Caco-2 (cell line): ENCODE measurements at regions not wholly inside any gene's neighbourhood (a gene's known extent, or its start where the extent isn't known, plus 50 kb on each side); places are given as distances from the start of the nearest gene placed in this dataset.

ENCODE experiments used
- BruUV-seq: library from RNA; stranded (reverse); fragments of 400-500 nt; replicated peaks from 2 replicates; lab custom pipeline; 2021; lab: Mats Ljungman, UMichigan
- CTCF ChIA-PET: fragments of 300-600 bp; sonication (Branson Sonifier 250); formaldehyde crosslinking; loops from one replicate; lab custom pipeline; 2022; ENCODE audit warnings: antibody characterized with exemption; lab: Charles Lee
- POLR2A ChIA-PET: fragments of 300-600 bp; sonication (Branson Sonifier 250); formaldehyde crosslinking; loops from one replicate; lab custom pipeline; 2022; ENCODE audit warnings: antibody characterized with exemption; lab: Charles Lee
- DNase-seq, 2 experiments: peaks; one replicate each; pipeline versions ENCODE4 v3.0.0 to v3.0.0-alpha.2; 2020 to 2022
- H3K27me3 ChIP-seq: replicated peaks from 2 replicates; pipeline ENCODE4 v1.6.0; 2011; ENCODE audit warnings: low read length; ENCODE audit not compliant: control insufficient read depth, insufficient read depth
- H3K36me3 ChIP-seq: 2 replicates; pipeline ENCODE4 v1.5.1; 2011; ENCODE audit warnings: low read length; ENCODE audit not compliant: control insufficient read depth, insufficient read depth
- H3K4me1 ChIP-seq: fragments of 250-450 bp; sonication (Bioruptor Pico); 2 replicates; pipeline ENCODE4 v1.5.1; 2020; ENCODE audit warnings: mild to moderate bottlenecking
- H3K4me3 ChIP-seq: 2 replicates; pipeline ENCODE4 v1.5.1; 2011; ENCODE audit warnings: low read depth, mild to moderate bottlenecking, control low read depth, low read length
- H3K9me3 ChIP-seq: fragments of 250-450 bp; sonication (Bioruptor Pico); 2 replicates; pipeline ENCODE4 v1.5.1; 2020; ENCODE audit warnings: mild to moderate bottlenecking, moderate library complexity
- H3K27ac Mint-ChIP-seq: one replicate; pipeline ENCODE4 v1.8.0; 2022; ENCODE audit warnings: mixed read lengths; ENCODE audit not compliant: unreplicated experiment
- H3K27me3 Mint-ChIP-seq: one replicate; pipeline ENCODE4 v1.8.0; 2022; ENCODE audit warnings: mixed read lengths; ENCODE audit not compliant: insufficient read depth, unreplicated experiment
- H3K36me3 Mint-ChIP-seq: one replicate; pipeline ENCODE4 v1.8.0; 2022; ENCODE audit warnings: mild to moderate bottlenecking, mixed read lengths; ENCODE audit not compliant: insufficient read depth, unreplicated experiment
- H3K4me1 Mint-ChIP-seq: one replicate; pipeline ENCODE4 v1.8.0; 2022; ENCODE audit warnings: low read depth, mixed read lengths; ENCODE audit not compliant: unreplicated experiment
- H3K4me3 Mint-ChIP-seq: one replicate; pipeline ENCODE4 v1.8.0; 2022; ENCODE audit warnings: mild to moderate bottlenecking, moderate library complexity, mixed read lengths; ENCODE audit not compliant: unreplicated experiment
- H3K9me3 Mint-ChIP-seq: one replicate; pipeline ENCODE4 v1.8.0; 2022; ENCODE audit warnings: mixed read lengths; ENCODE audit not compliant: unreplicated experiment
- CTCF ChIP-seq, 2 experiments: fragments of 200-600 bp in 1 of 2; IDR thresholded peaks; 1 replicate in 1 of 2; 2 replicates in 1 of 2; pipeline versions ENCODE4 v1.5.1 to v1.8.0; 2011 to 2022; ENCODE audit warnings: antibody characterized with exemption in 1 of 2, control low read depth in 1 of 2, inconsistent platforms in 1 of 2, low read depth in 1 of 2, low read length in 1 of 2, mild to moderate bottlenecking in 1 of 2, moderate library complexity in 1 of 2; ENCODE audit not compliant: insufficient read depth in 1 of 2, severe bottlenecking in 1 of 2, unreplicated experiment in 1 of 2
- intact Hi-C: fragments of 100-400 bp; cut with micrococcal nuclease; formaldehyde crosslinking; loops from one replicate; pipeline ENCODE4 v1.10.0; 2022; ENCODE audit not compliant: unreplicated experiment

- H3K4me1 ChIP-seq, result no peaks in the 10 kb centered on the region
- H3K36me3 Mint-ChIP-seq, result no peaks in the 10 kb centered on the region
- DNase-seq, result no peak
- no peaks in the 10 kb centered on the region for H3K9me3 Mint-ChIP-seq
- H3K4me3 ChIP-seq, result no peak overlapping the region
- no peak for TF ChIP-seq CTCF (IDR thresholded peaks at IDR 0.05; ENCODE audit: insufficient read depth in 1 of 2, low read depth in 1 of 2, low read length in 1 of 2, severe bottlenecking in 1 of 2, unreplicated experiment in 1 of 2)
- H3K27me3 Mint-ChIP-seq, result peaks cover 21% of the 10 kb centered on the region
- no TSS peak for BruUV-seq
- no peaks in the 10 kb centered on the region for H3K9me3 ChIP-seq
- H3K36me3 ChIP-seq, result no peaks in the 10 kb centered on the region
- no peak overlapping the region for H3K4me3 Mint-ChIP-seq
- ChIA-PET POLR2A (no interaction called here), CTCF (no interaction called here)
- intact Hi-C loops, result no loop called here
- H3K27me3 ChIP-seq, result no peaks in the 10 kb centered on the region
- H3K4me1 Mint-ChIP-seq, result no peaks in the 10 kb centered on the region
- no peak overlapping the region for H3K27ac Mint-ChIP-seq
Observed at GRCh38 chr10:130509881-130510689, 373.9 kb downstream of the GLRX3 start.

- no peak overlapping the region for H3K4me3 ChIP-seq
- H3K27me3 ChIP-seq, result no peaks in the 10 kb centered on the region
- H3K36me3 Mint-ChIP-seq, result no peaks in the 10 kb centered on the region
- DNase-seq, result no peak
- H3K4me1 ChIP-seq, result no peaks in the 10 kb centered on the region
- H3K9me3 ChIP-seq, result no peaks in the 10 kb centered on the region
- BruUV-seq, result no TSS peak
- POLR2A ChIA-PET, result no interaction called here
- no peaks in the 10 kb centered on the region for H3K9me3 Mint-ChIP-seq
- no peak overlapping the region for H3K4me3 Mint-ChIP-seq
- CTCF ChIA-PET, result no interaction called here
- H3K4me1 Mint-ChIP-seq, result no peaks in the 10 kb centered on the region
- no peak for TF ChIP-seq CTCF (IDR thresholded peaks at IDR 0.05; ENCODE audit: insufficient read depth in 1 of 2, low read depth in 1 of 2, low read length in 1 of 2, severe bottlenecking in 1 of 2, unreplicated experiment in 1 of 2)
- no peak overlapping the region for H3K27ac Mint-ChIP-seq
- intact Hi-C loops, result no loop called here
- no peaks in the 10 kb centered on the region for H3K36me3 ChIP-seq
- H3K27me3 Mint-ChIP-seq, result peaks cover 18% of the 10 kb centered on the region
Observed at GRCh38 chr10:130510755-130511154, 374.6 kb downstream of the GLRX3 start.

GRCh38 chr10:130511766-130512165, 375.6 kb downstream of the GLRX3 start:
- no peak for TF ChIP-seq CTCF (IDR thresholded peaks at IDR 0.05; ENCODE audit: insufficient read depth in 1 of 2, low read depth in 1 of 2, low read length in 1 of 2, severe bottlenecking in 1 of 2, unreplicated experiment in 1 of 2)
- Histone ChIP-seq H3K36me3 (no peaks in the 10 kb centered on the region), H3K4me1 (no peaks in the 10 kb centered on the region), H3K4me3 (no peak overlapping the region), H3K27me3 (no peaks in the 10 kb centered on the region), H3K9me3 (no peaks in the 10 kb centered on the region)
- no peaks in the 10 kb centered on the region for H3K36me3 Mint-ChIP-seq
- no peak for DNase-seq
- H3K9me3 Mint-ChIP-seq, result no peaks in the 10 kb centered on the region
- no peaks in the 10 kb centered on the region for H3K4me1 Mint-ChIP-seq
- ChIA-PET CTCF (no interaction called here), POLR2A (no interaction called here)
- no peak overlapping the region for H3K27ac Mint-ChIP-seq
- peaks cover 11% of the 10 kb centered on the region for H3K27me3 Mint-ChIP-seq
- intact Hi-C loops, result no loop called here
- no peak overlapping the region for H3K4me3 Mint-ChIP-seq
- BruUV-seq, result no TSS peak
